Activated T-cell treated with anti-CD3 and anti-CD28 coated beads for 24 hours (primary cell): ENCODE measurements at regions not wholly inside any gene's neighbourhood (a gene's known extent, or its start where the extent isn't known, plus 50 kb on each side); places are given as distances from the start of the nearest gene placed in this dataset.
"Not testable (repeated sequence)": the region's sequence is repeated elsewhere in the genome, so short reads cannot be mapped to it uniquely, and the experiment has no call there.

Experiments used
- DNase-seq: peaks from one replicate; pipeline ENCODE4 v3.0.0-alpha.2; 2020; ENCODE audit warnings: low read depth

- no peak for DNase-seq
Measured at GRCh38 chr10:129165770-129166169, 301.3 kb upstream of the MGMT start.

GRCh38 chr10:129168660-129169059, 298.4 kb upstream of the MGMT start:
- DNase-seq, result no peak

- DNase-seq, result no peak
Measured at GRCh38 chr10:129169115-129169514, 297.9 kb upstream of the MGMT start.

GRCh38 chr10:129170812-129171211, 296.2 kb upstream of the MGMT start:
- no peak for DNase-seq

- DNase-seq, result no peak
Measured at GRCh38 chr10:129171812-129172211, 295.2 kb upstream of the MGMT start.

GRCh38 chr10:129174232-129175014, 292.6 kb upstream of the MGMT start:
- DNase-seq, result no peak

- no peak for DNase-seq
Measured at GRCh38 chr10:129179245-129179971, 287.6 kb upstream of the MGMT start.

GRCh38 chr10:129179972-129180678, 286.9 kb upstream of the MGMT start:
- DNase-seq, result no peak

- no peak for DNase-seq
Measured at GRCh38 chr10:129184196-129184595, 282.8 kb upstream of the MGMT start.

GRCh38 chr10:129187331-129187730, 279.7 kb upstream of the MGMT start:
- no peak for DNase-seq

- no peak for DNase-seq
Measured at GRCh38 chr10:129191797-129192196, 275.2 kb upstream of the MGMT start.

- DNase-seq, result no peak
Measured at GRCh38 chr10:129192344-129193128, 274.5 kb upstream of the MGMT start.

- DNase-seq, result no peak
Measured at GRCh38 chr10:129193148-129193547, 273.9 kb upstream of the MGMT start.

- no peak for DNase-seq
Measured at GRCh38 chr10:129194181-129194870, 272.7 kb upstream of the MGMT start.

GRCh38 chr10:129199826-129200225, 267.2 kb upstream of the MGMT start:
- DNase-seq, result no peak

GRCh38 chr10:129203819-129204218, 263.2 kb upstream of the MGMT start:
- no peak for DNase-seq

- no peak for DNase-seq
Measured at GRCh38 chr10:129207297-129207696, 259.7 kb upstream of the MGMT start.

- no peak for DNase-seq
Measured at GRCh38 chr10:129210876-129211275, 256.2 kb upstream of the MGMT start.

GRCh38 chr10:129213256-129213655, 253.8 kb upstream of the MGMT start:
- DNase-seq, result no peak

GRCh38 chr10:129213996-129214395, 253.0 kb upstream of the MGMT start:
- DNase-seq, result not testable (repeated sequence)

- no peak for DNase-seq
Measured at GRCh38 chr10:129219364-129219763, 247.7 kb upstream of the MGMT start.
